ENCODE measurements at regions not wholly inside any gene's neighbourhood (a gene's known extent, or its start where the extent isn't known, plus 50 kb on each side); places are given as distances from the start of the nearest gene placed in this dataset.

DNA sequence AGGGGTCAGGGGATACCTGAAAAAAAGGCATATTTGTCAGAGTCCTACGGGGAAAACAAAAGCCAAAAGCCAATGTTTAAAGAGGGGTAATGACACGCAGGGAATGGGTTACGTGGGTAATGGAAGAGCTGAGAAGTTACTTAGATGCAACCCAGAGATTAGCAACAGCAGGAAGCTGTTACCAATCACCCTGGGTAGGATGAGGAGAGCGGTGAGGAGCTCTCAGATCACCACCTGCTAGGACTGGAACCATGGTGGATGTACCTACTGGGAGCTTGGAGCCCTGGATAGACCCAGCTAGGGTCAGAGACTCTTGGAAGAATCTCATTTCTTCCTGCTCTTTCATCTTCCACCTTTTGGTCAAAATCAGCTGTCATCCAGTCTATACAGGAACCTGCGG lies 51.2 kb upstream of the RNF24 start:
- TF ChIP-seq EZH2phosphoT487 (IDR thresholded peaks at IDR 0.05; ENCODE audit: borderline replicate concordance, low read length) = no peak
- TF ChIP-seq, protein P1, sequence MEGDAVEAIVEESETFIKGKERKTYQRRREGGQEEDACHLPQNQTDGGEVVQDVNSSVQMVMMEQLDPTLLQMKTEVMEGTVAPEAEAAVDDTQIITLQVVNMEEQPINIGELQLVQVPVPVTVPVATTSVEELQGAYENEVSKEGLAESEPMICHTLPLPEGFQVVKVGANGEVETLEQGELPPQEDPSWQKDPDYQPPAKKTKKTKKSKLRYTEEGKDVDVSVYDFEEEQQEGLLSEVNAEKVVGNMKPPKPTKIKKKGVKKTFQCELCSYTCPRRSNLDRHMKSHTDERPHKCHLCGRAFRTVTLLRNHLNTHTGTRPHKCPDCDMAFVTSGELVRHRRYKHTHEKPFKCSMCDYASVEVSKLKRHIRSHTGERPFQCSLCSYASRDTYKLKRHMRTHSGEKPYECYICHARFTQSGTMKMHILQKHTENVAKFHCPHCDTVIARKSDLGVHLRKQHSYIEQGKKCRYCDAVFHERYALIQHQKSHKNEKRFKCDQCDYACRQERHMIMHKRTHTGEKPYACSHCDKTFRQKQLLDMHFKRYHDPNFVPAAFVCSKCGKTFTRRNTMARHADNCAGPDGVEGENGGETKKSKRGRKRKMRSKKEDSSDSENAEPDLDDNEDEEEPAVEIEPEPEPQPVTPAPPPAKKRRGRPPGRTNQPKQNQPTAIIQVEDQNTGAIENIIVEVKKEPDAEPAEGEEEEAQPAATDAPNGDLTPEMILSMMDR (IDR thresholded peaks at IDR 0.05; ENCODE audit: low read depth, low read length, poor library complexity, severe bottlenecking) = no peak
- H3F3A ChIP-seq (ENCODE audit: control insufficient read depth, insufficient read depth) = no peaks in the 10 kb centered on the region
- no peaks in the 10 kb centered on the region for H3K79me2 ChIP-seq (ENCODE audit: control insufficient read depth, low read length)
- H3K27ac ChIP-seq (ENCODE audit: low read depth, low read length) = no peak overlapping the region
- H3K4me2 ChIP-seq (ENCODE audit: low read length) = no peak overlapping the region
- no peaks in the 10 kb centered on the region for H3K9me2 ChIP-seq (replicated peaks; ENCODE audit: control insufficient read depth, low read length)
- H3K4me3 ChIP-seq (ENCODE audit: low read length) = no peak overlapping the region
- H4K20me1 ChIP-seq (ENCODE audit: control insufficient read depth, insufficient read depth, low read depth, low read length) = no peaks in the 10 kb centered on the region
- H3K27me3 ChIP-seq (ENCODE audit: control insufficient read depth, low read length) = no peaks in the 10 kb centered on the region
- no peaks in the 10 kb centered on the region for H3K4me1 ChIP-seq (ENCODE audit: control insufficient read depth, low read length)
- H3K36me3 ChIP-seq (ENCODE audit: control insufficient read depth, low read length) = no peaks in the 10 kb centered on the region
- no peaks in the 10 kb centered on the region for H3K9me3 ChIP-seq (ENCODE audit: control insufficient read depth, insufficient read depth, low read length)

- Histone ChIP-seq H3K79me2 (ENCODE audit: control insufficient read depth, low read length) (no peaks in the 10 kb centered on the region), H4K20me1 (ENCODE audit: control insufficient read depth, insufficient read depth, low read depth, low read length) (no peaks in the 10 kb centered on the region), H3K9me2 (replicated peaks; ENCODE audit: control insufficient read depth, low read length) (no peaks in the 10 kb centered on the region), H3K36me3 (ENCODE audit: control insufficient read depth, low read length) (no peaks in the 10 kb centered on the region), H3K4me1 (ENCODE audit: control insufficient read depth, low read length) (no peaks in the 10 kb centered on the region), H3K4me2 (ENCODE audit: low read length) (no peak overlapping the region), H3K9me3 (ENCODE audit: control insufficient read depth, insufficient read depth, low read length) (no peaks in the 10 kb centered on the region), H3F3A (ENCODE audit: control insufficient read depth, insufficient read depth) (no peaks in the 10 kb centered on the region), H3K27me3 (ENCODE audit: control insufficient read depth, low read length) (no peaks in the 10 kb centered on the region), H3K27ac (ENCODE audit: low read depth, low read length) (no peak overlapping the region), H3K4me3 (ENCODE audit: low read length) (no peak overlapping the region)
- TF ChIP-seq, protein P1 (IDR thresholded peaks at IDR 0.05; ENCODE audit: low read depth, low read length, poor library complexity, severe bottlenecking) = no peak
- TF ChIP-seq EZH2phosphoT487 (IDR thresholded peaks at IDR 0.05; ENCODE audit: borderline replicate concordance, low read length) = no peak
Observed at GRCh38 chr20:4065391-4065844, 50.1 kb upstream of the RNF24 start.
